Adipocyte (in vitro differentiated cells): ENCODE measurements at regions not wholly inside any gene's neighbourhood (a gene's known extent, or its start where the extent isn't known, plus 50 kb on each side); places are given as distances from the start of the nearest gene placed in this dataset.

Experiments used
- DNase-seq: peaks from one replicate; pipeline ENCODE4 v3.0.0-alpha.2; 2015; ENCODE audit warnings: low read depth
- H3K27me3 ChIP-seq: replicated peaks from 2 replicates; pipeline ENCODE4 v1.7.0; 2013; ENCODE audit warnings: mild to moderate bottlenecking, low read length, moderate library complexity; ENCODE audit not compliant: control insufficient read depth, insufficient read depth
- H3K36me3 ChIP-seq: 2 replicates; pipeline ENCODE4 v1.7.0; 2013; ENCODE audit warnings: low read length, mild to moderate bottlenecking, moderate library complexity; ENCODE audit not compliant: control insufficient read depth, insufficient read depth, severe bottlenecking
- H3K4me1 ChIP-seq: 2 replicates; pipeline ENCODE4 v1.7.0; 2013; ENCODE audit warnings: mild to moderate bottlenecking, low read length, moderate library complexity; ENCODE audit not compliant: control insufficient read depth, insufficient read depth
- H3K4me3 ChIP-seq: 2 replicates; pipeline ENCODE4 v1.7.0; 2013; ENCODE audit warnings: mild to moderate bottlenecking, low read length, moderate library complexity
- H3K9ac ChIP-seq: 2 replicates; pipeline ENCODE4 v1.7.0; 2013; ENCODE audit warnings: mild to moderate bottlenecking, low read length, moderate library complexity
- H3K9me3 ChIP-seq: 2 replicates; pipeline ENCODE4 v1.7.0; 2013; ENCODE audit warnings: mild to moderate bottlenecking, low read length, moderate library complexity; ENCODE audit not compliant: control insufficient read depth

DNA sequence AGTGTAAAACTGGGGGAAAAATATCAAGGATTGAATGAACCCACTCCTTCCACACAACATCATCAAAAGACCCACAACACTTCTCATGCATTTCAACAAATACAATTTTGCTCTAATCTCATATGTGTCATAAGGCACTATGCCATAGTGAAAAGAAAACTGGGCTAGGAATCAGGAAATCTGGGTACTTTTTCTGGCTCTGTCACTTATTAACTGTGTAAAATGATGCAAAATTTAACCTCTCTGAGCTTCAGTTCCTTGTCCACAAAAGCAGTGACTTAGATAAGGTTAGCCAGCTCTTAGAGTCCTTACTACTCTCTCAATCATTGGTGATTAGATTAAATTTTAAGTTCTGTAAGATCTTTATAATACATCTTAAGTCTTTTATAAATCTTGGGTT is 250.5 kb upstream of the SOX5 start:
- no peaks in the 10 kb centered on the region for H3K27me3 ChIP-seq
- H3K36me3 ChIP-seq = no peaks in the 10 kb centered on the region
- H3K4me1 ChIP-seq = peaks cover 7% of the 10 kb centered on the region
- H3K9ac ChIP-seq = no peak overlapping the region
- no peak for DNase-seq
- H3K9me3 ChIP-seq = no peaks in the 10 kb centered on the region
- H3K4me3 ChIP-seq = no peak overlapping the region

GRCh38 chr12:24198936-24199671 is 249.6 kb upstream of the SOX5 start:
- Histone ChIP-seq H3K4me3 (no peak overlapping the region), H3K4me1 (peaks cover 7% of the 10 kb centered on the region), H3K36me3 (no peaks in the 10 kb centered on the region), H3K27me3 (no peaks in the 10 kb centered on the region), H3K9me3 (no peaks in the 10 kb centered on the region), H3K9ac (no peak overlapping the region)
- DNase-seq = no peak

- Histone ChIP-seq H3K4me3 (no peak overlapping the region), H3K27me3 (no peaks in the 10 kb centered on the region), H3K9ac (no peak overlapping the region), H3K4me1 (peaks cover 7% of the 10 kb centered on the region), H3K36me3 (no peaks in the 10 kb centered on the region), H3K9me3 (no peaks in the 10 kb centered on the region)
- DNase-seq = no peak
These were observed 248.6 kb upstream of the SOX5 start for GRCh38 chr12:24198070-24198469.

GRCh38 chr12:24197532-24197931 is 248.1 kb upstream of the SOX5 start:
- Histone ChIP-seq H3K36me3 (no peaks in the 10 kb centered on the region), H3K9ac (no peak overlapping the region), H3K27me3 (no peaks in the 10 kb centered on the region), H3K9me3 (no peaks in the 10 kb centered on the region), H3K4me1 (peaks cover 7% of the 10 kb centered on the region), H3K4me3 (no peak overlapping the region)
- DNase-seq = no peak

DNA sequence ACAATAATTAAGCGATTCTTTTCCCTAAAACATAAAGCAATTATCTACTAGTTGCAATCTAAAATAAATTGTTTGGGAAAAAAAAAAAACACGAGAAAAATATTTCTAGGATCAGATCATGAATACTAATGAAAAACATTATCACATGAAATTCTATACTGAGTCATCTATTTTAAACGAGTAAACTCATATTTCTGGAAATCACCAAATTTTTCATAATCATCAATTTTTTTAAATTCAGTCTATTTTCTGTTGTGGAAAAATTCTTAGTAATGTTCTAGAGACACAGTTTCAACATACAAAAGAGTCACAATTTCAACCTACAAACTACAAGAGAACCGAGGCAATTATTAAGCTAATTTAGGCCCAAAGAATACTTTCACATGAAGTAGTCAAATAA is 245.6 kb upstream of the SOX5 start:
- no peaks in the 10 kb centered on the region for H3K27me3 ChIP-seq
- no peaks in the 10 kb centered on the region for H3K9me3 ChIP-seq
- H3K9ac ChIP-seq = no peak overlapping the region
- H3K36me3 ChIP-seq = no peaks in the 10 kb centered on the region
- H3K4me1 ChIP-seq = peaks cover 3% of the 10 kb centered on the region
- H3K4me3 ChIP-seq = no peak overlapping the region
- DNase-seq = no peak

- no peak for DNase-seq
These were observed 241.6 kb upstream of the SOX5 start for GRCh38 chr12:24191117-24191516.

DNA sequence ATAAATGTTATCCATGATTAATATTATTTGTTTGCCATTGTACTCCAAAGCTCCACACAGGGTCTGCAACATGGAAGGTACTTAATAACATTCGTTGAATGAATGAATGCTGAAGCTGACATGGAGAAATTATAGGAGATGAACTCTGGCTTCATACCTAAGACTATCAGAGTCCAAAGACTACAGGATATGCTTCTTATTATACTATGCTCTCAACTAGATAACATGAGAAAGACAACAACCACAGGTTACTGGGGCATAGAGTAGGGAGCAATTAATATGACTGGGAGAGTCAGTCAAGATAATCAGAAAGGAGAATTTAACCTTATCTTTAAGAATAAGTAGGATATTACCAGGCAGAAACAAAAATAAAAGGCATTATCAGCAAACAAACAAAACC is 236.3 kb upstream of the SOX5 start:
- H3K4me1 ChIP-seq = no peaks in the 10 kb centered on the region
- peaks cover 4% of the 10 kb centered on the region for H3K9me3 ChIP-seq
- DNase-seq = no peak
- H3K9ac ChIP-seq = no peak overlapping the region
- no peaks in the 10 kb centered on the region for H3K36me3 ChIP-seq
- H3K27me3 ChIP-seq = no peaks in the 10 kb centered on the region
- H3K4me3 ChIP-seq = no peak overlapping the region

More at GRCh38 chr12:24191117-24191516, 241.6 kb upstream of the SOX5 start:
- H3K4me3 ChIP-seq = no peak overlapping the region
- H3K9me3 ChIP-seq = peaks cover 4% of the 10 kb centered on the region
- no peak overlapping the region for H3K9ac ChIP-seq
- H3K27me3 ChIP-seq = no peaks in the 10 kb centered on the region
- no peaks in the 10 kb centered on the region for H3K36me3 ChIP-seq
- H3K4me1 ChIP-seq = no peaks in the 10 kb centered on the region

- no peak for DNase-seq
- Histone ChIP-seq H3K4me1 (no peaks in the 10 kb centered on the region), H3K4me3 (no peak overlapping the region), H3K27me3 (no peaks in the 10 kb centered on the region), H3K9ac (no peak overlapping the region), H3K36me3 (no peaks in the 10 kb centered on the region), H3K9me3 (no peaks in the 10 kb centered on the region)
These were observed 228.4 kb upstream of the SOX5 start for GRCh38 chr12:24177889-24178288.

- no peak overlapping the region for H3K4me3 ChIP-seq
- H3K9me3 ChIP-seq = no peaks in the 10 kb centered on the region
- H3K4me1 ChIP-seq = no peaks in the 10 kb centered on the region
- no peak overlapping the region for H3K9ac ChIP-seq
- H3K36me3 ChIP-seq = no peaks in the 10 kb centered on the region
- DNase-seq = no peak
- no peaks in the 10 kb centered on the region for H3K27me3 ChIP-seq
These were observed 226.5 kb upstream of the SOX5 start for GRCh38 chr12:24175929-24176328.

DNA sequence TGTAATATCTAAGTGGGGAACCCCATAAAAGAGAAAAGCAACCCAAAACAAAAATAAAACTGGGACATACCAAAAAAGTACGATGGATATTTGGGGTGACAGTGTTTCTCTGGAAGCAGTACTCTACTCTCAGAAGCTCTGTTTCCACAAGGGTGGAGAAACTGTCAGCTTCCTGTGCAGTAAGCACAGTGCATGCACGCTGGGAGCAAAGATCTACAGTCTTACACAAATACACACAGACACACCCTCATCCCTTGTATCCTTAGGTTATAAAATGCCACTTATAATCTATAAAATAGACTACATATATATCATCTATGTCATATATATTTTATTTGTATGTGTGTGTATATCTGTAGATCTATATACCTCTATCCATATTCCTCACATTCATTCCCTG is 225.8 kb upstream of the SOX5 start:
- DNase-seq = no peak
- Histone ChIP-seq H3K27me3 (no peaks in the 10 kb centered on the region), H3K36me3 (no peaks in the 10 kb centered on the region), H3K9me3 (no peaks in the 10 kb centered on the region), H3K9ac (no peak overlapping the region), H3K4me1 (no peaks in the 10 kb centered on the region), H3K4me3 (no peak overlapping the region)

DNA sequence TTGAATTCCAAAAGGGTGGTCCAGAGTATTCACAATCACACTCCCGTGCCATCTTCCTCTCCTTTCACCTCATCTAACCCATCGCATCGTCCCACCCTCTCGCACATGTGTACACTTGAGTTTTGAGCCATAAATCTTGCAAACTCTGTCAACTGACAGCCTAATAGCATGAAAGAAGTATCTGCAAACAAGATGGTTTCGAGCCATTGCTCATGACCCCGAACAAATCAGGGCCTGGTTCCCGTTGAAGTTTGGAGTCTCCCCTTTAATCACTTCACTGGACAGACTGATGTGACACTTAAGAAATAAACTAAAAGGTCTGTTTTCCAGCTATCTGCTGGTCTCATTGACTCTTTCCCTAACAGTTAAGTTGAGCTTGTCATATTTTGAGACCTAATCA is 223.6 kb upstream of the SOX5 start:
- no peak for DNase-seq
- H3K9me3 ChIP-seq = no peaks in the 10 kb centered on the region
- no peaks in the 10 kb centered on the region for H3K27me3 ChIP-seq
- no peaks in the 10 kb centered on the region for H3K36me3 ChIP-seq
- no peak overlapping the region for H3K4me3 ChIP-seq
- no peaks in the 10 kb centered on the region for H3K4me1 ChIP-seq
- H3K9ac ChIP-seq = no peak overlapping the region

- no peak for DNase-seq
- H3K9me3 ChIP-seq = no peaks in the 10 kb centered on the region
- no peaks in the 10 kb centered on the region for H3K27me3 ChIP-seq
- H3K36me3 ChIP-seq = no peaks in the 10 kb centered on the region
- H3K9ac ChIP-seq = no peak overlapping the region
- H3K4me3 ChIP-seq = no peak overlapping the region
- no peaks in the 10 kb centered on the region for H3K4me1 ChIP-seq
These were observed 223.2 kb upstream of the SOX5 start for GRCh38 chr12:24172773-24173066.
